Prostate gland (tissue), 2 donors: ENCODE measurements at regions not wholly inside any gene's neighbourhood (a gene's known extent, or its start where the extent isn't known, plus 50 kb on each side); places are given as distances from the start of the nearest gene placed in this dataset.

ENCODE experiments used
- DNase-seq: peaks from one replicate; pipeline ENCODE4 v3.0.0-alpha.2; 2019; ENCODE audit warnings: low spot score
- H3K27ac ChIP-seq, 2 donors: fragments of 200-600 bp; sonication (generic); 2 replicates each; pipeline ENCODE4 v1.5.1; 2017 to 2019
- H3K27me3 ChIP-seq: fragments of 200-600 bp; sonication (generic); replicated peaks from 2 replicates; pipeline ENCODE4 v1.5.1; 2019; ENCODE audit not compliant: insufficient read depth
- H3K36me3 ChIP-seq, 2 donors: fragments of 200-600 bp; sonication (generic); 1 replicate in 1 of 2; 2 replicates in 1 of 2; pipeline versions ENCODE4 v1.5.1 to v1.8.1; 2017 to 2019
- H3K4me1 ChIP-seq: fragments of 200-600 bp; sonication (generic); replicated peaks from 2 replicates; pipeline ENCODE4 v1.5.1; 2019
- H3K4me3 ChIP-seq, 2 donors: fragments of 200-600 bp; sonication (generic); 2 replicates each; pipeline ENCODE4 v1.5.1; 2017 to 2019
- H3K9me3 ChIP-seq: fragments of 200-600 bp; sonication (generic); 2 replicates; pipeline ENCODE4 v1.5.1; 2017
- CTCF ChIP-seq, 4 experiments: fragments of 200-600 bp in 2 of 4; fragments of 450-650 bp in 2 of 4; sonication (generic) in 2 of 4; IDR thresholded peaks; 1 replicate in 3 of 4; 2 replicates in 1 of 4; pipeline ENCODE4 v1.5.1; 2016 to 2019; ENCODE audit warnings: antibody characterized with exemption in 4 of 4, mild to moderate bottlenecking in 2 of 4, moderate library complexity in 2 of 4
- POLR2A ChIP-seq: fragments of 450-650 bp; IDR thresholded peaks from one replicate; pipeline ENCODE4 v1.6.1; 2016; ENCODE audit warnings: antibody characterized with exemption, mild to moderate bottlenecking
- POLR2AphosphoS5 ChIP-seq: sonication (generic); formaldehyde crosslinking; IDR thresholded peaks from one replicate; pipeline ENCODE4 v1.6.1; 2017; ENCODE audit warnings: antibody characterized with exemption
- WGBS: methylation state at CpG from one replicate; pipeline ENCODE4 v1.1.5; 2018; 5-methylcytosine and 5-hydroxymethylcytosine counted together
- intact Hi-C: fragments of 100-400 bp; cut with DNase I; formaldehyde crosslinking; loops from one replicate; pipeline ENCODE4 v1.14.2; 2022

DNA sequence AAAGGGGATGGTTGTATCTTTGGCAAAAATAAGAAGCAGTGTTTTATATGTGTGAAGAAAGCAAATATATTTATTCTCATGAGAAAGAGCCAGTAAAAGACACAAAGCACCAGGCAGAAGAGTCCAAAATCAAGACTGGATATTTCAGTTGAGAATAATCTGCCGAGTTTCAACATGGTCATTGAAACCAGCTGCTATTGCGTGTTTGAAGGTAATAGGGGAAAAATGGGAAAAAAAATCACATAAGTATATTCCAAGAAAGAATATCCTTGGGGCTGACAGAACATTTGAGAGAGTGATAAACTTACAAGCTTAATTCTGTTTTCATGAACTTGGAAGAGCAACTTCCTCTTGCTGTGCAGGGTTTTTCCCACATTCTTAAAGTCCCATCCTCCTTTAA lies 79.9 kb downstream of the ISOC1 start:
- no peak for DNase-seq
- TF ChIP-seq POLR2AphosphoS5 = no peak
- no peak for TF ChIP-seq CTCF (IDR thresholded peaks at IDR 0.05)
- no peak for TF ChIP-seq POLR2A
- no peak overlapping the region for H3K27ac ChIP-seq
- no peaks in the 10 kb centered on the region for H3K36me3 ChIP-seq
- no peaks in the 10 kb centered on the region for H3K4me1 ChIP-seq
- intact Hi-C loops = loop anchor here (5.0 kb wide), 1 partner anchor 593 kb away; no protein-coding TSS in a partner anchor
- 64% methylated on average over 2 of the region's 2 CpGs for WGBS
- no peak overlapping the region for H3K4me3 ChIP-seq
- no peaks in the 10 kb centered on the region for H3K9me3 ChIP-seq
- no peaks in the 10 kb centered on the region for H3K27me3 ChIP-seq

DNA sequence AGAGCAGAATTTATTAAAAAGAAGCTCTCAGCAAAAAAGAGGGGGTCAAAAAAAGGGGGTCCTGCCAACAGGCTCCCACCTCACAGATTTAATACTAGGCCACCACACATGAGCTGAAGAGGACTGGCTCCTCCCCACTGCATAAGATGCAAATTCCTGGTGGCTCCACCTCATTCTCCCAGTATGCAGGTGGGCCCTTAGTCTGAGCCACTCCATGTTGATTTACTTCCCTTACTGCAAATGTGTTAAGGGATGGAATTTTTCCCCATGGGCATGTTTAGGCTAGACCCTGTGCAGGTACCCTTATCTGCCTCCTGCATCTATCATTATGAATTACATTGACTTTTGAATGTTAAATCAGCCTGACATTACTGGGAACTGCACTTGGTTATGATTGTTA lies 82.9 kb downstream of the ISOC1 start:
- Histone ChIP-seq H3K4me1 (no peaks in the 10 kb centered on the region), H3K36me3 (no peaks in the 10 kb centered on the region), H3K4me3 (no peak overlapping the region), H3K9me3 (no peaks in the 10 kb centered on the region), H3K27me3 (no peaks in the 10 kb centered on the region), H3K27ac (no peak overlapping the region)
- no peak for DNase-seq
- no peak for TF ChIP-seq POLR2AphosphoS5
- intact Hi-C loops = no loop called here

DNA sequence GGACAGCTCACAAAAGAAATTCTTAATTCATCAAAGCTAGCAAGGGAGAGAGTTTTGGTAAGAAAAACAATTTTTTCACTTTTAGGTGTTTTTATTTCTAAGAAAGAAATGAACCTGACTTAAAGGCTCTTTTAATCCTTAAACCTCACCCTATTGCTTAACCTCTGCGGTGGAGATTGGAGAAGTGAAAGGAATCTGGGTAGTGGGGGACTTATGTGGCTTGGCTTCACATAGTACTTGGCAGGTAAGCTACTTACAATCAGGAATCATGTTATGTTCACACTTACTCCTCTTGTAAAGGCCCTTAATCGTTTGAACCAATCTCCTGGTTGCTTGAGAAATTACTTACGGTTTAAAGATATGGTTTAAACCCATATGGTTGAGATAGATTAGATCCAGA lies 104.8 kb downstream of the ISOC1 start:
- intact Hi-C loops = no loop called here
- 77% methylated on average over 3 of the region's 3 CpGs for WGBS

GRCh38 chr5:129204525-129204924 lies 110.0 kb downstream of the ISOC1 start:
- Histone ChIP-seq H3K9me3 (no peaks in the 10 kb centered on the region), H3K4me1 (no peaks in the 10 kb centered on the region), H3K4me3 (no peak overlapping the region), H3K27me3 (no peaks in the 10 kb centered on the region), H3K27ac (no peak overlapping the region), H3K36me3 (no peaks in the 10 kb centered on the region)
- WGBS = 94% methylated on average over 1 of the region's 1 CpG
- DNase-seq = no peak
- intact Hi-C loops = no loop called here
- TF ChIP-seq CTCF (IDR thresholded peaks at IDR 0.05) (no peak), POLR2AphosphoS5 (no peak), POLR2A (no peak)

More for the DNA sequence above, 104.8 kb downstream of the ISOC1 start:
- H3K4me3 ChIP-seq = no peak overlapping the region
- no peak overlapping the region for H3K27ac ChIP-seq
- no peaks in the 10 kb centered on the region for H3K27me3 ChIP-seq
- no peak for DNase-seq
- H3K4me1 ChIP-seq = no peaks in the 10 kb centered on the region
- TF ChIP-seq CTCF (IDR thresholded peaks at IDR 0.05) (no peak), POLR2A (no peak), POLR2AphosphoS5 (no peak)
- no peaks in the 10 kb centered on the region for H3K36me3 ChIP-seq
- H3K9me3 ChIP-seq = no peaks in the 10 kb centered on the region

DNA sequence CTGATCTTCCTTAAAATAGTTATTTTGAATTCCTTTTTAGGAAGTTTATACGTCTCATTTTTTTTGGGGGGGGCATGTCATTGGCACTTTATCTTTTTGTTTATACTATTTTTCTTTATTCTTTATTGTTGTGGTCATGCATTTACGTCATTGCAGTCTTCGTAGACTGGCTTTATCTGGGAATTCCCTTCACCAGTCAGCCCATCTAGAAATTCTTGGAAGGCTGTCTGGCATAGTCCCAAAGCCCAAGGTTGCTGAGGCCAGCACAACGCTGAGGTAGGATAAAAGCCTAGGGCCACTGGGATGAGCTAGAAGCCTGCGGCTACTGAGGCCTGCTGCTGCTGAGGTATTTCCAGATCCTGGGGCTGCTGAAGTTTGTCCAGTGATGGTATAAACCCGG lies 121.5 kb downstream of the ISOC1 start:
- H3K27me3 ChIP-seq = no peaks in the 10 kb centered on the region
- 94% methylated on average over 6 of the region's 6 CpGs for WGBS
- intact Hi-C loops = no loop called here
- no peaks in the 10 kb centered on the region for H3K4me1 ChIP-seq
- DNase-seq = no peak
- no peak overlapping the region for H3K27ac ChIP-seq
- TF ChIP-seq POLR2A (no peak), POLR2AphosphoS5 (no peak), CTCF (IDR thresholded peaks at IDR 0.05) (no peak)
- no peaks in the 10 kb centered on the region for H3K9me3 ChIP-seq
- no peaks in the 10 kb centered on the region for H3K36me3 ChIP-seq
- H3K4me3 ChIP-seq = no peak overlapping the region
